NCI-H2171 (cell line): ENCODE measurements at regions not wholly inside any gene's neighbourhood (a gene's known extent, or its start where the extent isn't known, plus 50 kb on each side); places are given as distances from the start of the nearest gene placed in this dataset.
"Not testable (repeated sequence)": the region's sequence is repeated elsewhere in the genome, so short reads cannot be mapped to it uniquely, and the experiment has no call there.

ENCODE experiments used
- DNase-seq: peaks from one replicate; lab custom pipeline; 2025; lab: John Stamatoyannopoulos, UW

DNA sequence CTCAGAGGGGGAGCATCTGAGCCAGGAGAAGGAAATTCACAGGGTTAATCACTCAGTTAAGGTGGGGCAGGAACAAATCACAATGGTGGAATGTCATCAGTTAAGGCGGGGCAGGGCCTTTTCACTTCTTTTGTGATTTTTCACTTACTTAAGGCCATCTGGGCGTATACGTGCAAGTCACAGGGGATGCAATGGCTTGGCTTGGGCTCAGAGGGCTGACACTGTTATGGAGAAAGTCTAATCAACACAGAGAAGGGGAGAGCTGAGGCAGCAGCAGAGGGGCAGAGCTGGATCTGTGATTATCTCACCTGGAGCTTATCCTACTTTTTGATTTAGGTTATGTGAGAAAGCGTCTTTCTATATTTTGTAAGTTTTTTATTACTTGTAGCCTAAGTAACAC lies 350.1 kb downstream of the NSUN3 start:
- not testable (repeated sequence) for DNase-seq

DNA sequence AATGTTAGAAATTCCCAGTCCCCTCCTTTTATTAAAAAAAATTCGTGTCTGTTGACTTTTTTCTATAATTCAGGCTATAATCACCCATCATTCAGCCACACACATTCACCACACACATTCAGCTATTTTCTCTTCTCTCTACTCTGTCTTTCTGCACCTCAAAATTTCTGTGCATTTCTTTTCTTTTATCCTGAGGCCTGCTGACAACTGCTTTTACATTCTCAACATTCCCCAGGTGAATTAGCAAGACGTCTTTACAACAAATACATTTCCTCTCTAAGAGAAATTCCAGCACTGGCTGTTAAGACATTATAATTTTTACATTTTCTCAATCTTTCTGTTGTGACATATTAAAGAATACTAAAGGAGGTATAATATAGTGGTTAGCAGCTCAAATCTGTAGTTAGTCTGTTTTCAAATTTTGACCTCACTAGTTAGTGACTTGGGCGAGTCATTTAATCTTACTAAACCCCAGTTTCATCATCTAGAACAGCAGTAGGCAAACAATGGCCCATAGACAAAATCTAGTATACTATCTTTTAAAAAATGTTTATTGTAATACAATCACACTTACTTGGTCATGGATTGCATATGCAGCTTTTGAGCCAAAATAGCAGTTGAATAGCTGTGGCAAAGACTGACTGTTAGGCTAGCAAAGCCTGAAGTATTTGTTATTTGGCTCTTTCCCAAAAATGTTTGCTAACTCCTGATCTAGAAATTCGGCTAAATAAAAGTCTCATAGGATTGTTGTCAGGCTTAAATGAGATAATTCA lies 350.7 kb downstream of the NSUN3 start:
- DNase-seq, result no peak

DNA sequence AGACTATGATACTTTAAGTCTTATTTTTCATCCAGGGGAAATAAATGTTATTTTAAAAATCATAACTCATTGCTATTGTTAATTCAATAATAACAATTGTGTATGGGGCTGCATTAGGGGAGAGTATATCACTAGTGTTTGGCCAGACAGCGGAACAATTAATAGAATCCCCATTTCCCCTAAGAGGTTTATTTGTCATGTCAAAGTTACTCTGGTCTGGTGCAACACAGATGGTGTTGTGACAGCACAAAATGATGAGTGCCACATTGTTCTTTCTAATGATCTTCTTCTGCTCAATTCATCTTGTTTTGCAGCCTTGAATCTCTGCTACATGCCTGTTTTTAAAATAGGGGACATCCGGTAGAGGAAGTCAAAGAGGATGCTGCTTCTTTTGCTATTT lies 351.6 kb downstream of the NSUN3 start:
- no peak for DNase-seq

DNA sequence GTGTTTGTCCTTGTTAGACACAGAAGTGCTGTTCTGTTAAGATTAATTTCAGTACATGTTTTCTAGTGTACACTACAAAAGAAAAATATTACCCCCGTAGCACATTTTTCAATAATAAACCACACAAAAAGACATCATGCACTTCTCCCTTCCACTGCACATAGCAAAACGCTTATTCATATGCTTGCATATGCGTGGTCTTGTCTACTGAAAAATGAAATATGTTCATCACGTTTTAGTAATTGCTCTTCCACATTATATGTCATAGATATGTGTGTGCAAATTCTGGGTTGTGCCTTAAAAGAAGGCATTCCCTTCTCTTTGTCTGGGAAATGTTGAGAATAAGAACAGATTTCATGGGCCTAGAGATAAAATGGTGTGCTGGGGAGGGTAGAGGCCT lies 353.9 kb downstream of the NSUN3 start:
- no peak for DNase-seq

DNA sequence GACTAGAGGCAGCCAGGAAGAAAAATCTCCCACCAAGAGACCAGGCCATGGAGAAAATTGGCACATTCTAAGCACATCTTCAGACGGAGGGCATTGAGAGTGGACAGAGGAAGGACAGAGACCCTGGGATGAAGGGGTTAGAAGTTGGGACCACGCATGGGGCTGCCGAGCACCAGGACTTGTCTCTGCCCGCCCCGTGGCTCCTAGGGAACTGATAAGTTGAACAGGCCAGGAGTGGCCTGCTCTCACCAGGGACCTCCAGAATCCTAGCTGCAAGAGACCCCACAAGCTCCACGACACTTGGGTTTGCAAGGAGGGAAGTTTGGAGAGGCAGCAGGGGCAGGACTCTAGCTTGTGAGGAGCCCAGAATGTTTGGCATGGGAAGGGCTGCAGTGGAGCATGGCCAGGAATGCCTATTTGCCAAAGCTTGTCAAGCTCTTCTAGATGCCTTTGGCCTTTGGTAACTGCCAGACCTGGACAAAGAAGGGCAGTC lies 355.1 kb downstream of the NSUN3 start:
- no peak for DNase-seq

DNA sequence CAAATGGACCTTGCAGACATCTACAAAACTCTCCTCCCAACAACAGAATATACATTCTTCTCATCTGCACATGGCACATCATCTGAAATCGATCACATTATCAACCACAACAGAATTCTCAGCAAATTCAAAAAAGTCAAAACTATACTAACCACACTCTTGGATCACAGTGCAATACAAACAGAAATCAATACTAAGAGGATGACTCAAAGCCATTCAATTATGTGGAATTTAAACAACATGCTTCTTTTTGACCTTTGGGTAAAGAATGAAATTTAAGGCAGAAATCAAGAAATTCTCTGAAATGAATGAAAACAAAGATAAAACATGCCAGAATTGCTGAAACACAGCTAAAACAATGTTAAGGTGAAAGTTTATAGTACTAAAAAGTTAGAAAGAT lies 358.1 kb downstream of the NSUN3 start:
- no peak for DNase-seq

DNA sequence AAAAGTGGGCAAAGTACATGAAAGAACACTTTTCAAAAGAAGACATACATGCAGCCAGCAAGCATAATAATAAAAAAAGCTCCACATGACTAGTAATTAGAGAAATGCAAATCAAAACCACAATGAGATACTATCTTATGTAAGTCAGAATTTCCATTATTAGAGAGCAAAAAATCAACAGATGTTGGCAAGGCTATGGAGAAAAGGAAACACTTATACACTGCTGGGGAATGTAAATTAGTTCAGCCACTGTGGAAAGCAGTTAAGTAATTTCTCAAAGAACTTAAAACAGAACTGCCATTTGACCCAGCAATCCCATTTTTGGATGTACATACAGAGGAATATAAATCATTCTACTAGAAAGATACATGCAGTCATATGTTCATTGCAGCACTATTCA lies 360.7 kb downstream of the NSUN3 start:
- DNase-seq, result no peak

DNA sequence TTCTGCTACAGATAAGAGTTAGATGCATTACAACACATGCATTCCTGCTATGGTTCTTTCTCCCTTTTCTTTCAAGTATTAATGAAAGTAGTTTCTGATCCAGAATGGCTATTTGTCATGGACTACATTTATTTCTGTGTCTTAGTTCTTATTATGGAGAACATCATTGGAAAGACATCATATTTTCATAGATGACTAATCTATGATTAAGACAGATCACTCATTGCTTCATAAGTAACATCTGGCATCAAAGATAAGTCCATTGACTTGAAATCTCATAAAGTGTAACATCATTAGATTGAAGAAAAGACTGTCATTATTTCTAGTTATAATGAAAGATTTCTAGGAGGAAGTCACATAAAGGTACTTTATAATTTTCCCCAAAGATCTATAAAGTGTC lies 366.7 kb downstream of the NSUN3 start:
- no peak for DNase-seq

DNA sequence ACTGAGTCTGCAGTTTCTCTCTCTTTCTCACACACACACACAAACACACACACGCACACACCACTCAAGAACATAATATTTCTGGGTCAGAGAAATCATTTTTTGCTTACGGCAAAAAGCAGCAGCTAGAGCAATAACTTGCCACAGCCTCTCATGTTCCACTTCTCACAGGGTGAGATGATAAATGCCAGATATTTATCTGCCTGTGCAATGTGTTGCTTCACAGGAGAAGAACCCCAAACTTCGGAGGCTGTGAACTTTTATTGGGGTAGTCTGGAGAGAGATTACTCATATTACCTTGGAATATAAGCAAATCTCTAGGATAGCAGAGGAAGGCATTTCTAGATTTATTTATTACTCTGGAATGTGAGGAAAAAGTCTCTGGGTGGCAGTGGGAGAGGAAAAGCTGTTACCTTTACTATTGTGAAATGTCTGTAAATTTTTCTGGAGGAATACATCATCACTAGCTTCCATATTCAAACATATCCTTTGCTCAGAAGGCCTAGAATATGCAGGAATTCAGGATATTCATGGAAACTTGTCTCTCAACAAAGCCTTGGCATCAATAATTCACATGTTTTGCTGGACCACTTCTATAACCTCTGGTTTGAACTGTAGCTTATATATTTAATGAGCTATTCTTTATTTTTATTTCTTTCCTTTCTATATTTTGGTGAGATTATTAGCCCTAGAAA lies 369.2 kb downstream of the NSUN3 start:
- no peak for DNase-seq

DNA sequence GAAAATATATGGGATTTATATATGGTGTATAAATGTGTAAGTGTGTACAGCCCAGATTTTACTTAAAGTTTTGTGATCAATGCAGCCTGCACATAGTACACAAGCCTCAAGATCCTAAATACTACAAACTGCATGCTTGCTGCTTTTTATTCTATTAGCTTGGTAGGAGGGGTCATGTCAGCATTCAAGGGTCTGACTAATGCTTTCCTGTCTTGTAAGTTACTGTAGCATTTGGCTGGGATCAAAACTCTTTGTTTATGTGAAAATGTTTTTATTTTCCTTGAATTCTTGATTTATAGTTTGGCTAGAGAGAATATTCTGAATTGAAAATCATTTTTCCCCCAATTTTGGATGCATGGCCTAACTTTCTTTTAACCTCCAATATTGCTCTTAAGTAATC lies 370.9 kb downstream of the NSUN3 start:
- DNase-seq, result no peak

DNA sequence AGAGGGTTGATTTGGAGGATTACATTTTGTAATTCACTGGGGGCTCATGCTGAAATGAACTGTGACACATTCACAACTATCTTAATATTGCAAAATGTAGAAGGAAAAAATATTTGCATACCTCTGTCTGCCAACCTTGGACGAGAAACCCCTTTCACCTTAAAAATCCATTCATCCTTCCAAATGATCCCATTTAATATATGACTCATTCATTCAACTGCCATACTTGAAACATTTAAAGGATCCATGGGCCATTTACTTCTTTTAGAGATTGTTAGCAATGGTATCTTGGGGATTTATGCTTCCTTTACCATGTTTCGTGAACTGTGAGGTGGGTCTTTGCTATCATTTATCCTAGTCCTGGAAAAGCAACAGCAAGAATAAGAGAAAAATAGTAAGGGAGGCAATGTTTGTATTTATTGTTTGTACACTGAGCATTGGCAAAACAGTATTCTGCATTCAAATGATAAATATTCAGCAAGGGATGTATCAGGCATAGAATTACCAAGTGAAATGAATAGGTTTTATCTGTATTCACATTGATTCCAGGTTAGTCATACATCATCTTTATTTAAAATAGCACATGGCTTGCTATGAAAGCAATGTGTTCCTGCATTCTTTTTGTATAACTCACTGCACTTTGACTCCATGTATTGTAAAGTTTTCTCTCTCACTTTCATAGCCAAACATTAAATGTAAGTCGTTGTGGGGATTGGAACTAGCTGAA lies 378.1 kb downstream of the NSUN3 start:
- no peak for DNase-seq

DNA sequence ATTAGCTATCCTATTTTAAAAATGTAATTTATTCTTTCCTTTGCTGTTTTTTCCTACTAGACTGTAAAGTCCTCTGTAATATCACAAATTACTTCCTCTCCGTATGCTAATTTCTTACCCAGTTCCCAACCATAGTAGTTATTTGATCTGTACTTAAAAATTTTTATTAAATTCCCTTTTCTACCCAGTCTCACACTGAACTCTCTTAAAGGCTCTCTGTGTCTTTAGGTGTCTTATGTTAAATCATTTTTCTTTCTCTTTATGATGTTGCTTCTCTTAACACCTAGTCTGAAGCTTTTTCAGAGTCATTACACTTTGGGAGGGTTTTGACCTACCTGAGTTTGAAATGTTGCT lies 378.6 kb downstream of the NSUN3 start:
- no peak for DNase-seq

DNA sequence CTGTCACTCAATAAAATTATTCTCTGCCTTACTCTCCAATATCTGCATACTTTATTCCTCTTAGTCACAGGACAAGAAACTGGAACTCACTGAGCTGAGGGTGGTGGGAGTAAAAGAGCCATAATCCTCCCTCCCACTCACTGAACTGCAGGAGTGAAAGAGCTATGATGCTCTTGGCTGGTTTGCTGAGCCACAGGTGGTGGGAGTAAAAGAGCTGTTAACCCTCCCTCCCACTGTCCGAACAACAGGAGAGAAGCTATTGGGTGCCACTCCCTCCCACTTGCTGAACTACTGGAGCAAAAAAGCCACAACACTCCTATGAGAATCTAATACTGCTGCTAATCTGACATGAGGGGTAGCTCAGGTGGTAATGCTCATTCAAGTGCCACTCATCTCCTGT lies 391.0 kb downstream of the NSUN3 start:
- no peak for DNase-seq

DNA sequence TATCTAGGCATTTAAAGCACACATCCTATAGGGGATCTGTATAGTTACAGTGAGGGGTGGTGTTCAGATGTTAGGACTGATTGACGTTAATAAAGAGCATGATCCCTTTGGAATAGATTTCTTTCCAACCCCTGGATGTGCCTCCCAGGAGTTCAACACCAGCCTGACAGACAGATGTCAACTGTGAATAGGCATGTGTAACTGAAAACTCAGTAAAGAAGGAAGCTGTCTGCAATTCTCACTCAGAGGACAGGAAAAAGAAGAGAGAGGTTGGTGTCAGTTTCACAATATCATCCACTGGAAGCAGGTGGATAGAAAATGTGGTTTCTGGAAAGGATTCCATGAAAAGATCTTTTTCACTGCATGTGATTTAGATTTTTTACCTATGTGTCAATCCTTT lies 396.3 kb downstream of the NSUN3 start:
- DNase-seq, result no peak

DNA sequence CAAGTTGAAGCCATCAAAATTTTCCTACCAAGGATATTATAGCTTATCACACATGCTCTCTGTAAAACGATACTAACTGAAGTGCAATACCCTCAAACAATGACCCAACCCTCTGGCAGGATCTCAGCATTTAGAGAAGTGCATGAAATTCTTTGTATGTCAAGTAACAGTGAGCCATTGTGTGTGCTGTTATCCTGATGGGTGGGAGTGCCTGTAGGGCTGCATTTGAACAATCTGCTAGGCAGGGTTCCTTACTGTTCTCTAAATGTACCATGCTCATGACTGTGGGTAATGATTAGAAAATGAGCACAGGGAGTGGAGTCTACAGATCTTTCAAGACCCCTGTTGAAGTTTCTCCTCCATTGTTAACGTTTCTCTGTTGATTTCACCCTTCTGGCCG lies 398.1 kb downstream of the NSUN3 start:
- DNase-seq, result no peak

DNA sequence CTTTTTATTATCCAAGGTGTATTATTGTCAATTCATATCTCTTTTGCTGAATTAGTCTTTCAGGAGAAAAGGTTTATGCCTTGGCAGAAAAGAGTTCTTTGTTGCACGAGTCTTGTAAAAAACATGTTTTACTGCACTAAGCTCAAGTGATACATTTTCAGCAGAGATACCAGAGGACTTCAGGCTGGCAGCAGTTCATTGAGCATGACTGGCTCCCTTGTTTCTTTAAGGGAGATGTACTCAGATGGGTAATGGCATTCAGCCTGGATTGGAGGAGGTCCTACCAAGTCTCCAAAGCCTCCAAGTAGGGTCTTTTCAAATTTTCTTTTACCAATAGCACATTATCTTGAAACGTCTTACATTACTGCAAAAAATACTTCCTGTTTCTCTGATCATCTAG lies 400.1 kb downstream of the NSUN3 start:
- DNase-seq, result no peak

DNA sequence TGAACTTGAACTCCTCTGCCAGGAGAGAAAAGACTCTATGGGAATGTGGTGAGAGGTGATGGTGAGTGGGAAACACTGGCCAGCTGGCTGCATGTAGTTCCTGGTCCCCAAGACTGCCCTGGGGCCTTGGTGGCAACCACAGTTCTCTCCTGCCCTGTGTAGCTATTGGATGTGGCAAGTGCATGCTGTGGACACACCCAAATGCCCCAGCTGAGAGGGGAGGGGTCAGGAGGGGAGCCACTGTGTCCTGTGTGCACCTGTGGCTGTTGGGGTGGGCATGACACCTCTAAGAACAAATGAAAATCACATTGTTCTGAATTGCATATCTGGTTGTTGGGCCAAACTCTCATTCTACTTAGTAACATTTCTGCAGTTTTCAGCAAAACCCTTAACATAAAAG lies 409.6 kb downstream of the NSUN3 start:
- DNase-seq, result no peak

DNA sequence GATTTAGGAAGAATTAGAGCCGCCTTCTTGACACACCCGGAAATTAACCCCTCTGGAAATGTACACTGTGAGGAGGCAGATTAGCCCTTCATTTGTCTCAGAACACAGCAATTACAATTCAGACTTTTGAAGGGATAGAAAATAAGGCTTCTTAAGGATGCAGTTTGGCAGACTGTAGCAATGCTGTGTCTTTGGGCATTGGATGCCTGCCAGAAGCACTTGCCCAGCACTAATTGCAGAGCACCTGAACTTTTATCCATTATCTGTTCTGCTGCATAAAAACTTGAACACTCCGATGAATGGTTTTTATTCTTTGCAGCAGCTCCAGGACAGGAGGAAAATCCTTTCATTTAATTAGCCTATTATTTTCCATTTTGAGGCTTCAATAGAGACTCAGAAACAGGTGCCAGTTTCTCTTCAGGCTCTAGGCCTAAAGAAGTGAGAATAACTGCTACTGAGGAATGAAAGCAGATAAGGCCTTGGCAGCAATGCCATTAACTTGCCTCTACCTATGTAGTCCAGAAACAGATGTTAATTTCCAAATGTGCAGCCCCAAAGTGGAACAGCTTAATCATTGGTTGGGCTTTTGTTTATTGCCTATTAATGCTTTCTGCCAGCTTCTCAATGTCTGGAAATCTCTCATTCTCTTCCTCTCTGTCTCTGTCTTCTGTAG lies 418.5 kb downstream of the NSUN3 start:
- DNase-seq, result no peak

DNA sequence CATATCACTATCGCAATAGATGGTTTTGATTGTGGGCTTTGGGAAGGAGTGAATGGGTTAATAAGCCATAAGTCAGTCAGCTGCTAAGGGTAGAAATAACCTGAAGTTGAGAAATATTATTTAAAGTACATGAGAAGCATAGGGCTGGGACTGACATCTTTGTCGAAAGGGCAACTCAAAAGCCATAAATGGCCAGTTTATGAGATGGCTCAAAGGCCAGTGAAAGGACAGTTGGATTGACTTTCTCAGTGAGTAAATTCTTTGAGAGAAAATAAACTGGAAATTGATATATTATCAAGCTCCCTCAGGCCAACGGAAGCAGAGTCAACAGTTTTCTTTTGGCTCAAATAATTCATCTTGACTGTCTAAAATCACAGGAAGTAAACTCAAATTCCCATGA lies 419.8 kb downstream of the NSUN3 start:
- DNase-seq, result no peak

DNA sequence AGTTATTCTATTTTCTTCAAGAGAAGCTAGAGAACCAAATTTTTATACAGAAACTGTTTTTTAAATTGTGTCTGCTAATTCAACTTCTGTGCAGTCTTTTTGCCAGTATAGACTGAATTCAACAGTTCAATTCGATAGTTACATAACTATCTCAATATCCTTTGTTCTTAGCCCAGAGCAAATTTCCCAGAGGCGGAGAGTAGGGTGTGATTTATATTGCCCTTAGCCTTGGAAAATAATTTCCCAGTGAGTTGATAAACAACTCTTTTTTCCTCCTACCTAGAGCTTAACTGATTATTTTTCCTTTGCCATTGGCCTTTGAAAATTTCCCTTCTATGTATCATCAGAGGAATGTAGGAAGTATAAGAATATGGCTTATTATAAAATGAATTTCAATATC lies 420.5 kb downstream of the NSUN3 start:
- no peak for DNase-seq

DNA sequence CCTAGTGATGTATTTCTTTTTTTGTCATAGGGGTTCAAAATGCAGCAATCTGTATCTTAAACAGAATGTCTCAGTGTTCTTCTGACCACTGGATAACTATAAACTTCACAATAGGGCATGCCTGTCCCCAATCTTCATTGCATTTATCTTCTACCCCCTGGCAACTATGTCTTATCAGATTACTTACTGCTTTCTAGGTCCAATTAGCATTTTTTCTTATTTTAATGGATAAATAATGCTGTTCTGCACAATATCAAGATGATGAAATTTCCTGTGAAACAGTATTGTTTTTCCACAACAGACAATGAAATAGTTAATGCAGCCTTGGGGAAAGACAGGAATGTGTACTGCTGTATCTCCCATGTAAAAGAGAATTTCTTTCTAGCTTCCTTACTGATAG lies 432.1 kb downstream of the NSUN3 start:
- no peak for DNase-seq

DNA sequence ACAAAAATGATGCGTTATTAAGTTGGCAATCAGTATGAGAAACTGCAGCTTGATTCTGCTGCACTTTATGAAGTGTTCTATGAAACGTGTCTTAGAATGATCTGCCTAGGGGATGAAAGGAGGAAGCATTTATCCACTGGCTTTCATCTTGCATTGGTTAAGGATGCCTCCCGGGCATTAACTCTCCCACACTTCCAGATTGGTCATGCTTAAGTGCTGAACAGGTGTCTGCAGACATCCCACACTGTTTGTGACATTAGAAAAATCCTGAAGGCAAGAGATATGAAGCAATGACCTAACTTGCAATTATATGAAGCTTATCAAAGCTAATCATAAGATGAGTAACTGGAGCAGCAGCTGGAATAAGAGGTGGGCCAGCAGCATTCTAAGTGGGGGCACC lies 437.3 kb downstream of the NSUN3 start:
- no peak for DNase-seq

DNA sequence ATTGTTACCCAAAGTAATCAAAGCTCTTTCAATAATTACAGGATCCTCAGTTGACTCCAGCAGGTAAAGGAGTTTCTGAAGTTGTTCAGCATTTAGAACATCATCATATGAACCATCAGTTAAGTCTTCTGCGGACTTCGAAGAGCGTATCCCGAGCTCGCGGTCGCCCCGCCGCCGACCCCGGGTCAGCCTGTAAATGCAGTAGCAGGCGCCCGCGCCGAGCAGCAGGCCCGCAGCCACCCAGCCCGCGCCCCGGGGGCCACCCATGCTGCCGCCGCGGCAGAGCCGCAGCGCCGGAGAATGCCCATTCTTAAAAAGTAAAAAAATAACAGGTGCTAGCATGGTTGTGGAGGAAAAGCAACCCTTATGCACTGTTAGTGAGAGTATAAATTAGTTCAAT lies 444.5 kb downstream of the NSUN3 start:
- DNase-seq, result not testable (repeated sequence)
